ENCODE measurements at regions not wholly inside any gene's neighbourhood (a gene's known extent, or its start where the extent isn't known, plus 50 kb on each side); places are given as distances from the start of the nearest gene placed in this dataset.

GRCh38 chr7:26044320-26044719 lies 107.7 kb upstream of the NFE2L3 start:
- intact Hi-C loops (cut with DNase I): no loop called here
- Histone ChIP-seq H3K27me3 (peaks cover 0 to 10% (median 0%) of the 10 kb centered on the region in 3 donors), H3K4me3 (no peak overlapping the region), H3K36me3 (no peaks in the 10 kb centered on the region), H3K4me1 (no peaks in the 10 kb centered on the region), H3K9me3 (no peaks in the 10 kb centered on the region), H3K27ac (no peak overlapping the region)
- no peak for DNase-seq
- TF ChIP-seq, protein P1, sequence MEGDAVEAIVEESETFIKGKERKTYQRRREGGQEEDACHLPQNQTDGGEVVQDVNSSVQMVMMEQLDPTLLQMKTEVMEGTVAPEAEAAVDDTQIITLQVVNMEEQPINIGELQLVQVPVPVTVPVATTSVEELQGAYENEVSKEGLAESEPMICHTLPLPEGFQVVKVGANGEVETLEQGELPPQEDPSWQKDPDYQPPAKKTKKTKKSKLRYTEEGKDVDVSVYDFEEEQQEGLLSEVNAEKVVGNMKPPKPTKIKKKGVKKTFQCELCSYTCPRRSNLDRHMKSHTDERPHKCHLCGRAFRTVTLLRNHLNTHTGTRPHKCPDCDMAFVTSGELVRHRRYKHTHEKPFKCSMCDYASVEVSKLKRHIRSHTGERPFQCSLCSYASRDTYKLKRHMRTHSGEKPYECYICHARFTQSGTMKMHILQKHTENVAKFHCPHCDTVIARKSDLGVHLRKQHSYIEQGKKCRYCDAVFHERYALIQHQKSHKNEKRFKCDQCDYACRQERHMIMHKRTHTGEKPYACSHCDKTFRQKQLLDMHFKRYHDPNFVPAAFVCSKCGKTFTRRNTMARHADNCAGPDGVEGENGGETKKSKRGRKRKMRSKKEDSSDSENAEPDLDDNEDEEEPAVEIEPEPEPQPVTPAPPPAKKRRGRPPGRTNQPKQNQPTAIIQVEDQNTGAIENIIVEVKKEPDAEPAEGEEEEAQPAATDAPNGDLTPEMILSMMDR (IDR thresholded peaks at IDR 0.05): no peak
- TF ChIP-seq POLR2A (IDR thresholded peaks at IDR 0.05) (no peak), POLR2AphosphoS5 (IDR thresholded peaks at IDR 0.05) (no peak)
- 88% methylated on average over 5 of the region's 5 CpGs for WGBS, 2 donors

- no peak overlapping the region for H3K27ac ChIP-seq
- no peak for DNase-seq
- WGBS, 2 donors: 16 to 38% methylated on average over 3 of the region's 3 CpGs
- no peak overlapping the region for H3K4me3 ChIP-seq
- TF ChIP-seq, protein P1 (IDR thresholded peaks at IDR 0.05): no peak
- TF ChIP-seq POLR2AphosphoS5 (IDR thresholded peaks at IDR 0.05): no peak
- TF ChIP-seq POLR2A (IDR thresholded peaks at IDR 0.05): no peak
- no peak for TF ChIP-seq EP300 (IDR thresholded peaks at IDR 0.05)
- intact Hi-C loops (cut with DNase I): no loop called here
- H3K9me3 ChIP-seq: no peaks in the 10 kb centered on the region
- H3K4me1 ChIP-seq: no peaks in the 10 kb centered on the region
- no peaks in the 10 kb centered on the region for H3K36me3 ChIP-seq
- no peaks in the 10 kb centered on the region for H3K27me3 ChIP-seq
These were observed 105.8 kb upstream of the NFE2L3 start for GRCh38 chr7:26046150-26046549.

DNA sequence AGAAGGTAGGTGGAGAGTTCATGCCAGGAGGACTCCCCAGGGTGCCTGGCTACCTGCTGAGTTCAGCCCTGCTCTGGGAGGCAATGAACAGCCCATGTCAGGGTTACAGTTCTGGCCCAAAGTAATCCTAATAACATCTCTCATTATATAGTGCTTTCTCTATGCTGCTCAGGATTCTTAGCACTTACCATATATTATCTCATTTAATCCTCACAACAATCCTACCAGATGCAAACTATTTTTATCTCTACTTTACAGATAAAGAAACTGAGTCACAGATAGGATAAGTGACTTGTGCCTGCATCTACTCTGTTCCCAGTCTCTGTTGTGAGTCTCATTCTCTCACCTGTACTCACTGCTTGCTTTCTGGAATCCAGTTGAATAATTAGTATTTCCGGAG lies 105.1 kb upstream of the NFE2L3 start:
- Histone ChIP-seq H3K27ac (no peak overlapping the region), H3K9me3 (peaks cover 0 to 3% (median 0%) of the 10 kb centered on the region in 4 donors), H3K4me3 (no peak overlapping the region), H3K27me3 (no peaks in the 10 kb centered on the region), H3K4me1 (no peaks in the 10 kb centered on the region), H3K36me3 (no peaks in the 10 kb centered on the region)
- WGBS, 2 donors: 96 to 97% methylated on average over 1 of the region's 1 CpG
- no peak for TF ChIP-seq POLR2A (IDR thresholded peaks at IDR 0.05)
- no peak for TF ChIP-seq POLR2AphosphoS5 (IDR thresholded peaks at IDR 0.05)
- no peak for TF ChIP-seq EP300 (IDR thresholded peaks at IDR 0.05)
- TF ChIP-seq, protein P1 (IDR thresholded peaks at IDR 0.05): no peak
- intact Hi-C loops (cut with DNase I): no loop called here
- DNase-seq: no peak

GRCh38 chr7:26048663-26049062 lies 103.3 kb upstream of the NFE2L3 start:
- Histone ChIP-seq H3K36me3 (no peaks in the 10 kb centered on the region), H3K27me3 (peaks cover 0 to 9% (median 0%) of the 10 kb centered on the region in 3 donors), H3K4me3 (no peak overlapping the region), H3K9me3 (peaks cover 0 to 7% (median 2%) of the 10 kb centered on the region in 4 donors), H3K27ac (no peak overlapping the region), H3K4me1 (no peaks in the 10 kb centered on the region)
- TF ChIP-seq, protein P1 (IDR thresholded peaks at IDR 0.05): no peak
- TF ChIP-seq POLR2AphosphoS5 (IDR thresholded peaks at IDR 0.05) (no peak), EP300 (IDR thresholded peaks at IDR 0.05) (no peak)
- 82 to 94% methylated on average over 5 of the region's 5 CpGs for whole genome bisulfite sequencing, 2 donors
- intact Hi-C loops (cut with DNase I): no loop called here
- no peak for DNase-seq

GRCh38 chr7:26049081-26049480 lies 102.9 kb upstream of the NFE2L3 start:
- intact Hi-C loops (cut with DNase I): no loop called here
- no peak overlapping the region for H3K4me3 ChIP-seq
- H3K9me3 ChIP-seq: peaks cover 0 to 7% (median 2%) of the 10 kb centered on the region in 4 donors

More at GRCh38 chr7:26049081-26049480, 102.9 kb upstream of the NFE2L3 start:
- Histone ChIP-seq H3K27me3 (peaks cover 0 to 9% (median 0%) of the 10 kb centered on the region in 3 donors), H3K27ac (no peak overlapping the region), H3K36me3 (no peaks in the 10 kb centered on the region), H3K4me1 (no peaks in the 10 kb centered on the region)
- no peak for DNase-seq
- 79 to 96% methylated on average over 1 of the region's 1 CpG for WGBS, 2 donors
- TF ChIP-seq, protein P1 (IDR thresholded peaks at IDR 0.05): no peak
- TF ChIP-seq POLR2A (IDR thresholded peaks at IDR 0.05) (no peak), EP300 (IDR thresholded peaks at IDR 0.05) (no peak), POLR2AphosphoS5 (IDR thresholded peaks at IDR 0.05) (no peak)

Measured in sigmoid colon (tissue), 6 donors.